ENCODE measurements at regions not wholly inside any gene's neighbourhood (a gene's known extent, or its start where the extent isn't known, plus 50 kb on each side); places are given as distances from the start of the nearest gene placed in this dataset.

DNA sequence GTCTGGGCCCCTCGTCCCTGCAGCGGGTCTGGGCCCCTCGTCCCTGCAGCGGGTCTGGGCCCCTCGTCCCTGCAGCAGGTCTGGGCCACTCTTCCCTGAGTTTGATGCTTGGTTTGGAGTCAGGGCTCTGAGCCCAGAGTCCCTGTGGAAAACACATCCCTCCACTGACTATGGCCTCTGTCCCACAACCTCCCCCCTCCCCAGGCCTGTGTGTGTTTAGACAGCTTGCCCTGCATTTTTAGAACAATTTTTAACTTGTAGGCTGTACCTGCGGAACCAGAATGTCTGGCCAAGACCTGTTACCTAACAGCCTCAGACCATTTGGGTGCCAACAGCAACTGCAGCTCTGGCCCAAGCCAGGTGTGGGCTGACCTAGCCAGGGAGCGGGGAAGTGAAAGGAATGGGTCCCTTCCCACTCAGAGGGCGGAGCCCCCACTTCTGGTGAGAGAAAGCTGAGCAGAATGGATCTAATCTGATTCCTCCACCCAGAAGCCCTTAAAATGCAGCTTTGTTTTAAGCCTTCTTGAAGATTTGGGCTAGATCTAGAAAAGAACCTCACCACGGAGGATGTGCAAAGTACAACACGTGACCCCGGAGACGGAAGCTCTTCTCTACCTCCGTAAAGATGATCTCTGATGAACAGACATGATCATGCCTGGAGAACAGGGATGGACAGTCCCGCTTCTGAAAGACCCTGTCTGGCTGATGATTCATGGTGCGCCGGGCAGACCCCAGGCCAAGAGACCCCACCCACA lies 60.5 kb upstream of the TFRC start:
- intact Hi-C loops (cut with micrococcal nuclease): loop anchor here (2.0 kb wide), 3 partner anchors 40 to 62 kb away; no protein-coding TSS in a partner anchor
- H4K20me1 ChIP-seq (replicated peaks; ENCODE audit: control insufficient read depth, insufficient read depth, low read length): no peaks in the 10 kb centered on the region
- peak overlapping the region; percentile 54; the same call in 1 of the 2 replicates for H2AFZ ChIP-seq (ENCODE audit: low read depth, low read length)
- FAIRE-seq (peak; percentile 77), ATAC-seq (peak; percentile 59), DNase-seq (ENCODE audit: extremely low read depth in 1 of 4, low spot score in 3 of 4) (peak in 3 of 4 experiments; percentile 35 to 78 (median 61))
- POLR2A ChIA-PET: interaction anchor here (0.8 to 10.0 kb wide), 18 partner anchors 10 to 93 kb away, joined by 3 to 103 read pairs (median 5); no protein-coding TSS in a partner anchor
- H3K4me3 ChIP-seq: peak overlapping the region; percentile 54
- peaks cover 75 to 80% of the 10 kb centered on the region in 2 experiments for H3K4me1 ChIP-seq (replicated peaks in 1 of 2; ENCODE audit: control insufficient read depth in 2 of 2, insufficient read depth in 2 of 2, low read length in 2 of 2)
- H3K4me2 ChIP-seq (ENCODE audit: insufficient read depth, low read length): peak overlapping the region; percentile 99
- no peaks in the 10 kb centered on the region for H3K9me3 ChIP-seq (replicated peaks; ENCODE audit: control insufficient read depth, insufficient read depth, low read depth, low read length)
- 8% methylated on average over 14 of the region's 16 CpGs for WGBS (ENCODE audit: insufficient coverage, low coverage, missing lambda C conversion rate)
- no peaks in the 10 kb centered on the region for H3K27me3 ChIP-seq (ENCODE audit: control insufficient read depth in 2 of 2, insufficient read depth in 2 of 2, low read length in 2 of 2)
- peak overlapping the region; percentile 86 to 94 for H3K9ac ChIP-seq (ENCODE audit: insufficient read depth in 1 of 2, low read depth in 2 of 2, low read length in 2 of 2)
- in situ Hi-C loops (cut with MboI): no loop called here
- no peaks in the 10 kb centered on the region for H3K9me1 ChIP-seq (ENCODE audit: control insufficient read depth, insufficient read depth, low read length)
- H3K36me3 ChIP-seq (ENCODE audit: control insufficient read depth, insufficient read depth, low read length): 0 out of 3 replicates have a peak, but pooled peaks cover 2% of the 10 kb centered on the region
- CTCF ChIA-PET (ENCODE audit: low intra/inter-chr PET ratio): no interaction called here
- BruUV-seq (replicated peaks): no TSS peak
- H3K27ac ChIP-seq (ENCODE audit: extremely low read depth, low read depth, low read length): peak overlapping the region; percentile 99
- H3K79me2 ChIP-seq (ENCODE audit: control insufficient read depth, insufficient read depth, low read length): peaks cover 47% of the 10 kb centered on the region
- TF ChIP-seq, protein P1, sequence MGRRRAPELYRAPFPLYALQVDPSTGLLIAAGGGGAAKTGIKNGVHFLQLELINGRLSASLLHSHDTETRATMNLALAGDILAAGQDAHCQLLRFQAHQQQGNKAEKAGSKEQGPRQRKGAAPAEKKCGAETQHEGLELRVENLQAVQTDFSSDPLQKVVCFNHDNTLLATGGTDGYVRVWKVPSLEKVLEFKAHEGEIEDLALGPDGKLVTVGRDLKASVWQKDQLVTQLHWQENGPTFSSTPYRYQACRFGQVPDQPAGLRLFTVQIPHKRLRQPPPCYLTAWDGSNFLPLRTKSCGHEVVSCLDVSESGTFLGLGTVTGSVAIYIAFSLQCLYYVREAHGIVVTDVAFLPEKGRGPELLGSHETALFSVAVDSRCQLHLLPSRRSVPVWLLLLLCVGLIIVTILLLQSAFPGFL (CRISPR knock-in tag; IDR thresholded peaks at IDR 0.05): no peak
- TF ChIP-seq DNMT1 (IDR thresholded peaks at IDR 0.05) (no peak), ZNF586 (CRISPR knock-in tag; conservative IDR thresholded peaks at IDR 0.05) (no peak), NCOA1 (IDR thresholded peaks at IDR 0.05; ENCODE audit: low read depth) (no peak), HNRNPK (IDR thresholded peaks at IDR 0.05; ENCODE audit: low read depth, low read length, poor library complexity, severe bottlenecking) (no peak), RBM15 (IDR thresholded peaks at IDR 0.05; ENCODE audit: insufficient read depth, low read length) (no peak), HLTF (IDR thresholded peaks at IDR 0.05) (no peak), RBM22 (IDR thresholded peaks at IDR 0.05; ENCODE audit: low read depth, low read length, poor library complexity, severe bottlenecking) (no peak), FOXJ3 (CRISPR knock-in tag; IDR thresholded peaks at IDR 0.05) (no peak), RCOR1 (IDR thresholded peaks at IDR 0.05; ENCODE audit: borderline replicate concordance in 1 of 2, low read depth in 2 of 2, low read length in 2 of 2) (peak in 1 of 2 experiments; percentile 25; a peak in 1 of 4 replicates), RFX7 (CRISPR knock-in tag; IDR thresholded peaks at IDR 0.05) (0 out of 2 replicates have a peak, but pooled peaks have one; percentile 46), NFYB (IDR thresholded peaks at IDR 0.05; ENCODE audit: extremely low read depth, insufficient read length) (no peak), ETS2 (tag; IDR thresholded peaks at IDR 0.05; ENCODE audit: borderline replicate concordance, poor library complexity, severe bottlenecking) (no peak), ZNF121 (CRISPR knock-in tag; conservative IDR thresholded peaks at IDR 0.05) (no peak), NCOR1 (IDR thresholded peaks at IDR 0.05) (peak; percentile 4; the same call in 1 of the 2 replicates), ZNF134 (CRISPR knock-in tag; conservative IDR thresholded peaks at IDR 0.05) (0 out of 2 replicates have a peak, but pooled peaks have one; percentile 22), EGR1 (conservative IDR thresholded peaks at IDR 0.05) (no peak), PHB2 (IDR thresholded peaks at IDR 0.05; ENCODE audit: low read depth) (no peak), JUNB (CRISPR knock-in tag; conservative IDR thresholded peaks at IDR 0.05) (no peak), NFE2L1 (tag; IDR thresholded peaks at IDR 0.05; ENCODE audit: borderline replicate concordance, low read depth) (no peak), POLR2AphosphoS2 (IDR thresholded peaks at IDR 0.05; ENCODE audit: low read length) (no peak; the same call in 1 of the 2 replicates)
- TF ChIP-seq, protein P2, sequence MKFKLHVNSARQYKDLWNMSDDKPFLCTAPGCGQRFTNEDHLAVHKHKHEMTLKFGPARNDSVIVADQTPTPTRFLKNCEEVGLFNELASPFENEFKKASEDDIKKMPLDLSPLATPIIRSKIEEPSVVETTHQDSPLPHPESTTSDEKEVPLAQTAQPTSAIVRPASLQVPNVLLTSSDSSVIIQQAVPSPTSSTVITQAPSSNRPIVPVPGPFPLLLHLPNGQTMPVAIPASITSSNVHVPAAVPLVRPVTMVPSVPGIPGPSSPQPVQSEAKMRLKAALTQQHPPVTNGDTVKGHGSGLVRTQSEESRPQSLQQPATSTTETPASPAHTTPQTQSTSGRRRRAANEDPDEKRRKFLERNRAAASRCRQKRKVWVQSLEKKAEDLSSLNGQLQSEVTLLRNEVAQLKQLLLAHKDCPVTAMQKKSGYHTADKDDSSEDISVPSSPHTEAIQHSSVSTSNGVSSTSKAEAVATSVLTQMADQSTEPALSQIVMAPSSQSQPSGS (CRISPR knock-in tag; IDR thresholded peaks at IDR 0.05): no peak

Measured in K562 (cell line).